Pancreas (tissue), 10 donors: ENCODE measurements at regions not wholly inside any gene's neighbourhood (a gene's known extent, or its start where the extent isn't known, plus 50 kb on each side); places are given as distances from the start of the nearest gene placed in this dataset.

Experiments used
- ATAC-seq, 4 donors: fragments of 200-7000 bp; cut with Tn5 transposase; one replicate each; pipeline versions ENCODE4 v1.8.0 to v1.9.1; 2020; ENCODE audit warnings: mild to moderate bottlenecking in 4 of 4, moderate library complexity in 4 of 4
- DNase-seq, 6 donors: peaks; one replicate each; pipeline ENCODE4 v3.0.0-alpha.2; 2020
- FAIRE-seq: peaks from 2 replicates; lab custom pipeline; 2012; peaks lifted over from hg19 to GRCh38; lab: Jason Lieb, UNC
- H3K27ac ChIP-seq, 4 donors: fragments of 200-600 bp; sonication (generic); 1 replicate in 3 of 4; 2 replicates in 1 of 4; pipeline versions ENCODE4 v1.5.0 to v1.8.0; 2020
- H3K27me3 ChIP-seq, 4 donors: fragments of 200-600 bp; one replicate each; pipeline ENCODE4 v1.8.0; 2021
- H3K36me3 ChIP-seq, 3 donors: fragments of 200-600 bp; sonication (generic) in 1 of 3; one replicate each; pipeline versions ENCODE4 v1.5.0 to v1.8.0; 2020 to 2021
- H3K4me1 ChIP-seq, 3 donors: fragments of 200-600 bp; one replicate each; pipeline ENCODE4 v1.8.0; 2021
- H3K4me3 ChIP-seq, 4 donors: fragments of 200-600 bp; sonication (generic) in 2 of 4; one replicate each; pipeline versions ENCODE4 v1.5.0 to v1.8.0; 2020 to 2021
- H3K9me3 ChIP-seq, 4 donors: fragments of 200-600 bp; one replicate each; pipeline ENCODE4 v1.8.0; 2021
- WGBS, 2 donors: extraction: QIAGEN DNeasy Blood & Tissue Kit; methylation state at CpG; one replicate each; pipeline ENCODE4 v1.1.7; 2013; 5-methylcytosine and 5-hydroxymethylcytosine counted together
- intact Hi-C, 3 donors: fragments of 100-400 bp; cut with DNase I; formaldehyde crosslinking; loops; one replicate each; pipeline versions ENCODE4 v1.11.1 to v1.14.2; 2022
- TF ChIP-seq, protein P1 (sequence below), 4 donors: fragments of 200-600 bp; sonication (generic) in 3 of 4; IDR thresholded peaks; one replicate each; pipeline versions ENCODE4 v1.5.0 to v1.8.0; 2021; ENCODE audit warnings: antibody characterized with exemption in 4 of 4
- donor health status: healthy with polysubstance abuse.
- donor health status: DM: no; HTN: no; CAD: no; lungs with moderate emphysema.
- donor health status: DM: no; HTN: no; CAD: no.
- donor health status: control.
- donor health status: control.
- donor health status: Bipolar disorder and iron deficiency.
- donor health status: DM: yes; HTN: yes; CAD: no.
- donor health status: DM: no; HTN: no; CAD: no.
- donor health status: DM: no; HTN: no; CAD: no.
- donor health status: DM: yes; HTN: yes; CAD: no.

DNA sequence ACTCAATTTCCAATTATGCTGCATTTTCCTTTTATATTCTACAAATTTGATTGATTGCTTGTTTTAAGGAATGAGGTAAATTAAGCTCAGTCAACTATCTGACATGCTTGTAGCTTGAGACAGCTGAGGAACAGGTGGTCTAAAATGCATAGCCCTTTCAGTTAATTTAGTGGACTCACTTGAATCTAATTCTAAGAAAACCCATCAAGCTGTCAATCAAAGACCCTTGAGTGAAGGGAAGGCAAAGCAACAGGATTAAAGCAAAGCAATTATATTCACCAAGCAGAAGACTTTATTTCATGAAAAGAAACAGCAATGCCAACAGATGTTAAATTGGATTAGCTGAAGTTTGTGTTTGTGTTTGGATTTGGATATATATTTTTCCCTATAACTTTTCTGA, 228.5 kb downstream of the ARPP21 start:
- no peaks in the 10 kb centered on the region for H3K4me1 ChIP-seq
- intact Hi-C loops, result no loop called here
- FAIRE-seq (no peak), ATAC-seq (no peak), DNase-seq (no peak)
- TF ChIP-seq, protein P1, sequence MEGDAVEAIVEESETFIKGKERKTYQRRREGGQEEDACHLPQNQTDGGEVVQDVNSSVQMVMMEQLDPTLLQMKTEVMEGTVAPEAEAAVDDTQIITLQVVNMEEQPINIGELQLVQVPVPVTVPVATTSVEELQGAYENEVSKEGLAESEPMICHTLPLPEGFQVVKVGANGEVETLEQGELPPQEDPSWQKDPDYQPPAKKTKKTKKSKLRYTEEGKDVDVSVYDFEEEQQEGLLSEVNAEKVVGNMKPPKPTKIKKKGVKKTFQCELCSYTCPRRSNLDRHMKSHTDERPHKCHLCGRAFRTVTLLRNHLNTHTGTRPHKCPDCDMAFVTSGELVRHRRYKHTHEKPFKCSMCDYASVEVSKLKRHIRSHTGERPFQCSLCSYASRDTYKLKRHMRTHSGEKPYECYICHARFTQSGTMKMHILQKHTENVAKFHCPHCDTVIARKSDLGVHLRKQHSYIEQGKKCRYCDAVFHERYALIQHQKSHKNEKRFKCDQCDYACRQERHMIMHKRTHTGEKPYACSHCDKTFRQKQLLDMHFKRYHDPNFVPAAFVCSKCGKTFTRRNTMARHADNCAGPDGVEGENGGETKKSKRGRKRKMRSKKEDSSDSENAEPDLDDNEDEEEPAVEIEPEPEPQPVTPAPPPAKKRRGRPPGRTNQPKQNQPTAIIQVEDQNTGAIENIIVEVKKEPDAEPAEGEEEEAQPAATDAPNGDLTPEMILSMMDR (IDR thresholded peaks at IDR 0.05), result no peak
- no peaks in the 10 kb centered on the region for H3K36me3 ChIP-seq
- H3K27ac ChIP-seq, result no peak overlapping the region
- no peak overlapping the region for H3K4me3 ChIP-seq
- no peaks in the 10 kb centered on the region for H3K9me3 ChIP-seq
- no peaks in the 10 kb centered on the region for H3K27me3 ChIP-seq

DNA sequence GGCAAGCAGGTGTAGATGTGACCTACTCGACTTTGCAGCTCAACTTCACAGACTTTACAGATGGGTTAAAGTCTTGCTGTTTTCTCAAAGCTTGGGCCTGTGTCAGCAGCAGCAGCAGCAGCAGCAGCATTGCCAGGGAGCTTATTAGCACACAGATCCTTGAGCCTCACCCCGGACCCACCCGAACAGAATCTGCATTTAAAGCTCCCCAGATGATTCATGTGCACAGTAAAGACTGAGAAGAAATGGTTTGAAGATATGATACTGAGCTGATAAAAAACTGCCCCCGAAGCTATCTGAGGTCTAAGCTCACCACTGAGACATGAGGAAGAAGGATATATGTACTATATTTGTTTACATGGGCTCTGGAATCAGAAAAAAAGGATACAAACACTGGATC, 231.7 kb downstream of the ARPP21 start:
- Histone ChIP-seq H3K27me3 (no peaks in the 10 kb centered on the region), H3K27ac (no peak overlapping the region), H3K4me1 (no peaks in the 10 kb centered on the region), H3K9me3 (no peaks in the 10 kb centered on the region), H3K4me3 (no peak overlapping the region), H3K36me3 (no peaks in the 10 kb centered on the region)
- WGBS, 2 donors, result 45 to 52% methylated on average over 4 of the region's 4 CpGs
- intact Hi-C loops, result no loop called here
- FAIRE-seq, result no peak
- TF ChIP-seq, protein P1 (IDR thresholded peaks at IDR 0.05), result no peak
- no peak for DNase-seq
- no peak for ATAC-seq

DNA sequence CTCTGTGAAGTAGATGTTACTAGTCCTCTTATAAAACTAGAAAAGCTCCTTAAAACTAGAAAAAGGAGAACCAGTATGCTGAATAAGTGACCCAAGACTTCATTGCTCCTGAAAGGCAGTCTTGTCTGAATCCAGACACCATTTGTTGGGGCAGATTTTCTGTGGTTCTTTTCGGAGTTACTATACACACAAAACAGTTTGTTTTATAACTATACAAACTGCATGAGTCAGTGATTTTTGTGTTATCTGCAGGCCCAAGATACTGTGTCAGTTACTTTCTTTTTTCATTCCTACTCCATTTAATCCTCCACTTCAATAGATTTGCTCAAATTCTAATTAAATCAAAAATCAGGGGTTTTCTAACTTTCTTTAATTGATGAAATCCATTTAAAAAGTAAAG, 244.6 kb downstream of the ARPP21 start:
- FAIRE-seq, result no peak
- Histone ChIP-seq H3K27ac (no peak overlapping the region), H3K9me3 (no peaks in the 10 kb centered on the region), H3K4me3 (no peak overlapping the region), H3K27me3 (no peaks in the 10 kb centered on the region), H3K36me3 (no peaks in the 10 kb centered on the region), H3K4me1 (no peaks in the 10 kb centered on the region)
- WGBS, 2 donors, result 51 to 56% methylated on average over 1 of the region's 1 CpG
- ATAC-seq, result no peak
- no peak for DNase-seq
- TF ChIP-seq, protein P1 (IDR thresholded peaks at IDR 0.05), result no peak
- intact Hi-C loops, result no loop called here

DNA sequence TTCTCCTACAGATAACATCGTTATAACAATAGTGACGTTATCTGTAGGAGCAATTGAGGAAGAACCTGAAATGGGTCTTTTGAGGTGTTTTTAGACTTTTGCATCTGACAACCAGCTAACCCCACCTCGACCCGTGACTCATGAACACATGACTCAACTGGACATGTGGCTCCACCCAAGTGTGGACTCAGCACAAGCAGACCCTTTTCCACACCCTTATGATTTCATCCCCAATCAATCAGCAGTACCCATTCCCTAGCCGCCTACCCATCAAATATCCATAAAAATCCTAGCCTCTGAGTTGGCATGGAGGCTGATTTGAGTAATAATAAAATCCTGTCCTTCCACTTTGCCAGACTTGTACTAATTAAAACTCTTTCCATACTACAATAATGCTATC, 255.4 kb downstream of the ARPP21 start:
- DNase-seq (no peak), FAIRE-seq (no peak), ATAC-seq (no peak)
- intact Hi-C loops, result no loop called here
- H3K9me3 ChIP-seq, result no peaks in the 10 kb centered on the region
- H3K36me3 ChIP-seq, result no peaks in the 10 kb centered on the region
- TF ChIP-seq, protein P1 (IDR thresholded peaks at IDR 0.05), result no peak
- H3K27me3 ChIP-seq, result no peaks in the 10 kb centered on the region
- no peaks in the 10 kb centered on the region for H3K4me1 ChIP-seq
- H3K27ac ChIP-seq, result no peak overlapping the region
- 67 to 78% methylated on average over 5 of the region's 5 CpGs for WGBS, 2 donors
- no peak overlapping the region for H3K4me3 ChIP-seq

DNA sequence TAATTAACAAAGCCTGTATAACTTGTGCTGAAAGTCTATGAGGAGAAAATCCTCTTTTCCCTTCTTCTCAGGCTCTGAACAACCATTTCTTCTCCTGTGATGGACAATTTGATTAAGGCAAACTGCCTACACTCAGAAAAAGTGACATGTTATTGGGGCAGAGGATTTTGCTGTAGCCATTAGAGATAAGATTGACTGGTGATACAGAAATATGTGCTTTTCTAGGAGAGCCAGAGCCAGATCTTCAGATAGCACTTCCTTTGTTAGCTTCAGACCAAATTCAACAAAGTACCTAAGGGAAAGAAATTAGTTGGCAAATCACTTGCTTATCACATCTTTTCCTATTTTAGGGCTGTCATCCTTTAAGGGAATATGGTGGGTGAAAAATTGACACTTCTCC, 259.9 kb downstream of the ARPP21 start:
- Histone ChIP-seq H3K9me3 (no peaks in the 10 kb centered on the region), H3K4me3 (no peak overlapping the region), H3K4me1 (no peaks in the 10 kb centered on the region), H3K27me3 (no peaks in the 10 kb centered on the region), H3K36me3 (no peaks in the 10 kb centered on the region), H3K27ac (no peak overlapping the region)
- TF ChIP-seq, protein P1 (IDR thresholded peaks at IDR 0.05), result no peak
- FAIRE-seq (no peak), ATAC-seq (no peak), DNase-seq (no peak)
- intact Hi-C loops, result no loop called here
